Hepatocyte (in vitro differentiated cells): ENCODE measurements at regions not wholly inside any gene's neighbourhood (a gene's known extent, or its start where the extent isn't known, plus 50 kb on each side); places are given as distances from the start of the nearest gene placed in this dataset.
A peak's percentile ranks its signal among the peaks of the same experiment; 100 is the strongest.

Experiments used
- EZH2phosphoT487 ChIP-seq: fragments of 200-600 bp; sonication (generic); IDR thresholded peaks from one replicate; pipeline ENCODE4 v1.6.1; 2018; ENCODE audit warnings: antibody characterized with exemption, mild to moderate bottlenecking, low read depth, moderate library complexity; ENCODE audit not compliant: unreplicated experiment, severe bottlenecking
- TF ChIP-seq, protein P1 (sequence below): fragments of 200-600 bp; sonication (generic); IDR thresholded peaks from 2 replicates; pipeline ENCODE4 v1.5.1; 2016; ENCODE audit warnings: antibody characterized with exemption, mild to moderate bottlenecking; ENCODE audit not compliant: poor library complexity

DNA sequence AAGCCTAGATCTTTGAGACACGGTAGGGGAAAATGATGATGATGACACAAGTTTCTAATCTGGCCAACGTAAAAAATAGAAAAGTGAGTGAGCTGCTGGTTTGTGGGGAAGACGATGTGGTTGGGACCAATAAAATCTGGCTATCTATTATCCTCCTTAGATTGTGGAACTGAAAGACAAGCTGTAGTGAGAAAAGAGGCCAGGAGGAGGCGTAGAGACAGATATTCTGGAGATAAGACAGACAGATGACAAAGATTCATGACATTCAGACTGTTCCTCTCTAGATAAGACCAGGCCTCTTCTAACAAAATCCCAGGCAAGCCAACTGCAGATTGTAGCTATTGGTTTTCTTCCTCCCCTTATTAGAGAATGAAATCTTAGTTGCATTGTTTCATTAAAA is 376.3 kb upstream of the UBE2E3 start:
- no peak for TF ChIP-seq EZH2phosphoT487
- TF ChIP-seq, protein P1, sequence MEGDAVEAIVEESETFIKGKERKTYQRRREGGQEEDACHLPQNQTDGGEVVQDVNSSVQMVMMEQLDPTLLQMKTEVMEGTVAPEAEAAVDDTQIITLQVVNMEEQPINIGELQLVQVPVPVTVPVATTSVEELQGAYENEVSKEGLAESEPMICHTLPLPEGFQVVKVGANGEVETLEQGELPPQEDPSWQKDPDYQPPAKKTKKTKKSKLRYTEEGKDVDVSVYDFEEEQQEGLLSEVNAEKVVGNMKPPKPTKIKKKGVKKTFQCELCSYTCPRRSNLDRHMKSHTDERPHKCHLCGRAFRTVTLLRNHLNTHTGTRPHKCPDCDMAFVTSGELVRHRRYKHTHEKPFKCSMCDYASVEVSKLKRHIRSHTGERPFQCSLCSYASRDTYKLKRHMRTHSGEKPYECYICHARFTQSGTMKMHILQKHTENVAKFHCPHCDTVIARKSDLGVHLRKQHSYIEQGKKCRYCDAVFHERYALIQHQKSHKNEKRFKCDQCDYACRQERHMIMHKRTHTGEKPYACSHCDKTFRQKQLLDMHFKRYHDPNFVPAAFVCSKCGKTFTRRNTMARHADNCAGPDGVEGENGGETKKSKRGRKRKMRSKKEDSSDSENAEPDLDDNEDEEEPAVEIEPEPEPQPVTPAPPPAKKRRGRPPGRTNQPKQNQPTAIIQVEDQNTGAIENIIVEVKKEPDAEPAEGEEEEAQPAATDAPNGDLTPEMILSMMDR, result peak; percentile 32
